H1 (cell line): ENCODE measurements at regions not wholly inside any gene's neighbourhood (a gene's known extent, or its start where the extent isn't known, plus 50 kb on each side); places are given as distances from the start of the nearest gene placed in this dataset.

Source experiments
- EP300 ChIP-seq, 2 experiments: IDR thresholded peaks; 1 replicate in 1 of 2; 2 replicates in 1 of 2; pipeline ENCODE4 v1.6.1; 2011 to 2012; ENCODE audit warnings: low read depth in 2 of 2, low read length in 2 of 2, mild to moderate bottlenecking in 2 of 2, borderline replicate concordance in 1 of 2, inconsistent platforms in 1 of 2, moderate library complexity in 1 of 2
- EZH2 ChIP-seq: fragments of 200-600 bp; sonication (generic); IDR thresholded peaks from 2 replicates; pipeline ENCODE4 v1.7.1; 2012; ENCODE audit warnings: low read depth, mild to moderate bottlenecking, moderate library complexity, low read length, inconsistent platforms; ENCODE audit not compliant: severe bottlenecking
- GABPA ChIP-seq: IDR thresholded peaks from 2 replicates; pipeline ENCODE4 v1.6.1; 2011; ENCODE audit warnings: mild to moderate bottlenecking, low read length, moderate library complexity, borderline replicate concordance; ENCODE audit not compliant: insufficient read depth
- HDAC6 ChIP-seq: IDR thresholded peaks from one replicate; pipeline ENCODE4 v1.7.1; 2012; ENCODE audit warnings: low read depth, mild to moderate bottlenecking, inconsistent platforms, low read length, moderate library complexity
- NANOG ChIP-seq: IDR thresholded peaks from 2 replicates; pipeline ENCODE4 v1.6.1; 2011; ENCODE audit warnings: low read length, low read depth, mild to moderate bottlenecking, inconsistent platforms; ENCODE audit not compliant: insufficient read depth, poor library complexity, severe bottlenecking
- NRF1 ChIP-seq: IDR thresholded peaks from 2 replicates; pipeline ENCODE4 v1.6.1; 2011; ENCODE audit warnings: mild to moderate bottlenecking, low read depth, low read length, improper control_type of control experiment
- POLR2A ChIP-seq, 2 experiments: IDR thresholded peaks; 1 replicate in 1 of 2; 2 replicates in 1 of 2; pipeline ENCODE4 v1.6.1; 2011; ENCODE audit warnings: low read depth in 2 of 2, low read length in 2 of 2, mild to moderate bottlenecking in 2 of 2; ENCODE audit errors: control extremely low read depth in 1 of 2
- POLR2AphosphoS5 ChIP-seq: IDR thresholded peaks from 2 replicates; pipeline ENCODE4 v1.6.1; 2011; ENCODE audit warnings: low read depth, low read length
- RAD21 ChIP-seq, 2 experiments: IDR thresholded peaks in 1 of 2; conservative IDR thresholded peaks in 1 of 2; 2 replicates each; pipeline ENCODE4 v1.6.1; 2011; ENCODE audit warnings: low read depth in 2 of 2, low read length in 2 of 2, improper control_type of control experiment in 1 of 2, inconsistent platforms in 1 of 2, mild to moderate bottlenecking in 1 of 2, moderate library complexity in 1 of 2
- SP1 ChIP-seq: IDR thresholded peaks from 2 replicates; pipeline ENCODE4 v1.6.1; 2011; ENCODE audit warnings: low read depth, low read length
- TAF1 ChIP-seq: IDR thresholded peaks from 2 replicates; pipeline ENCODE4 v1.6.1; 2011; ENCODE audit warnings: mild to moderate bottlenecking, low read depth, low read length
- YY1 ChIP-seq: IDR thresholded peaks from 2 replicates; pipeline ENCODE4 v1.6.1; 2011; ENCODE audit warnings: low read depth, mild to moderate bottlenecking, low read length
- TF ChIP-seq, protein P1 (sequence below), 3 experiments: IDR thresholded peaks; 1 replicate in 2 of 3; 2 replicates in 1 of 3; pipeline versions ENCODE4 v1.5.1 to v1.6.1; 2011; ENCODE audit warnings: low read length in 3 of 3, mild to moderate bottlenecking in 3 of 3, inconsistent platforms in 2 of 3, low read depth in 1 of 3, moderate library complexity in 1 of 3; ENCODE audit not compliant: insufficient read depth in 1 of 3; ENCODE audit errors: control extremely low read depth in 1 of 3
- TF ChIP-seq, protein P2 (sequence below): fragments of 300-600 bp; sonication (generic); IDR thresholded peaks from 2 replicates; pipeline ENCODE4 v1.7.1; 2012; ENCODE audit warnings: low read length, moderate library complexity, mild to moderate bottlenecking, inconsistent platforms; ENCODE audit not compliant: insufficient replicate concordance

DNA sequence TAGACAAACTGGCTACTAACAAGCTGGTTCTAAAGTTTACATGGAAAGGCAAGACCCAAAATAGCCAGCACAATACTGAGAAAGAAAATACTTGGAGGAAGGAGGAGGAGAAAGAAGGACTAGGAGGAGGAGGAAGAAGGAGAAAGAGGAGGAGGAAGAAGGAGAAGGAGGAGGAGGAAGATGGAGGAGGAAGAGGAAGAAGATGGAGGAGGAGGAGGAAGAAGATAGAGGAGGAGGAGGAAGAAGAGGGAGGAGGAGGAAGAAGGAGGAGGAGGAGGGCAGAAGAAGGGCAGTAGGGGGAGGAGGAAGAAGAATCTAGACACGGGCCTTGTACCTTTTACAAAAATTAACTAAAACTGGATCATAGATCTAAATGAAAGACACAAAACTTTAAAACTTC, 92.6 kb downstream of the METTL4 start:
- TF ChIP-seq, protein P1, sequence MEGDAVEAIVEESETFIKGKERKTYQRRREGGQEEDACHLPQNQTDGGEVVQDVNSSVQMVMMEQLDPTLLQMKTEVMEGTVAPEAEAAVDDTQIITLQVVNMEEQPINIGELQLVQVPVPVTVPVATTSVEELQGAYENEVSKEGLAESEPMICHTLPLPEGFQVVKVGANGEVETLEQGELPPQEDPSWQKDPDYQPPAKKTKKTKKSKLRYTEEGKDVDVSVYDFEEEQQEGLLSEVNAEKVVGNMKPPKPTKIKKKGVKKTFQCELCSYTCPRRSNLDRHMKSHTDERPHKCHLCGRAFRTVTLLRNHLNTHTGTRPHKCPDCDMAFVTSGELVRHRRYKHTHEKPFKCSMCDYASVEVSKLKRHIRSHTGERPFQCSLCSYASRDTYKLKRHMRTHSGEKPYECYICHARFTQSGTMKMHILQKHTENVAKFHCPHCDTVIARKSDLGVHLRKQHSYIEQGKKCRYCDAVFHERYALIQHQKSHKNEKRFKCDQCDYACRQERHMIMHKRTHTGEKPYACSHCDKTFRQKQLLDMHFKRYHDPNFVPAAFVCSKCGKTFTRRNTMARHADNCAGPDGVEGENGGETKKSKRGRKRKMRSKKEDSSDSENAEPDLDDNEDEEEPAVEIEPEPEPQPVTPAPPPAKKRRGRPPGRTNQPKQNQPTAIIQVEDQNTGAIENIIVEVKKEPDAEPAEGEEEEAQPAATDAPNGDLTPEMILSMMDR (IDR thresholded peaks at IDR 0.05; ENCODE audit: control extremely low read depth in 1 of 3, insufficient read depth in 1 of 3, low read depth in 1 of 3, low read length in 3 of 3) = no peak
- TF ChIP-seq RAD21 (IDR thresholded peaks at IDR 0.05 in 1 of 2, conservative IDR thresholded peaks at IDR 0.05 in 1 of 2; ENCODE audit: low read depth in 2 of 2, low read length in 2 of 2) (no peak), TAF1 (no peak), EP300 (IDR thresholded peaks at IDR 0.05; ENCODE audit: borderline replicate concordance in 1 of 2, low read depth in 2 of 2, low read length in 2 of 2) (no peak), POLR2A (IDR thresholded peaks at IDR 0.05; ENCODE audit: control extremely low read depth in 1 of 2, low read depth in 2 of 2, low read length in 2 of 2) (no peak), NANOG (no peak), EZH2 (no peak), YY1 (no peak), NRF1 (no peak), HDAC6 (no peak), SP1 (no peak), GABPA (no peak), POLR2AphosphoS5 (no peak)
- TF ChIP-seq, protein P2, sequence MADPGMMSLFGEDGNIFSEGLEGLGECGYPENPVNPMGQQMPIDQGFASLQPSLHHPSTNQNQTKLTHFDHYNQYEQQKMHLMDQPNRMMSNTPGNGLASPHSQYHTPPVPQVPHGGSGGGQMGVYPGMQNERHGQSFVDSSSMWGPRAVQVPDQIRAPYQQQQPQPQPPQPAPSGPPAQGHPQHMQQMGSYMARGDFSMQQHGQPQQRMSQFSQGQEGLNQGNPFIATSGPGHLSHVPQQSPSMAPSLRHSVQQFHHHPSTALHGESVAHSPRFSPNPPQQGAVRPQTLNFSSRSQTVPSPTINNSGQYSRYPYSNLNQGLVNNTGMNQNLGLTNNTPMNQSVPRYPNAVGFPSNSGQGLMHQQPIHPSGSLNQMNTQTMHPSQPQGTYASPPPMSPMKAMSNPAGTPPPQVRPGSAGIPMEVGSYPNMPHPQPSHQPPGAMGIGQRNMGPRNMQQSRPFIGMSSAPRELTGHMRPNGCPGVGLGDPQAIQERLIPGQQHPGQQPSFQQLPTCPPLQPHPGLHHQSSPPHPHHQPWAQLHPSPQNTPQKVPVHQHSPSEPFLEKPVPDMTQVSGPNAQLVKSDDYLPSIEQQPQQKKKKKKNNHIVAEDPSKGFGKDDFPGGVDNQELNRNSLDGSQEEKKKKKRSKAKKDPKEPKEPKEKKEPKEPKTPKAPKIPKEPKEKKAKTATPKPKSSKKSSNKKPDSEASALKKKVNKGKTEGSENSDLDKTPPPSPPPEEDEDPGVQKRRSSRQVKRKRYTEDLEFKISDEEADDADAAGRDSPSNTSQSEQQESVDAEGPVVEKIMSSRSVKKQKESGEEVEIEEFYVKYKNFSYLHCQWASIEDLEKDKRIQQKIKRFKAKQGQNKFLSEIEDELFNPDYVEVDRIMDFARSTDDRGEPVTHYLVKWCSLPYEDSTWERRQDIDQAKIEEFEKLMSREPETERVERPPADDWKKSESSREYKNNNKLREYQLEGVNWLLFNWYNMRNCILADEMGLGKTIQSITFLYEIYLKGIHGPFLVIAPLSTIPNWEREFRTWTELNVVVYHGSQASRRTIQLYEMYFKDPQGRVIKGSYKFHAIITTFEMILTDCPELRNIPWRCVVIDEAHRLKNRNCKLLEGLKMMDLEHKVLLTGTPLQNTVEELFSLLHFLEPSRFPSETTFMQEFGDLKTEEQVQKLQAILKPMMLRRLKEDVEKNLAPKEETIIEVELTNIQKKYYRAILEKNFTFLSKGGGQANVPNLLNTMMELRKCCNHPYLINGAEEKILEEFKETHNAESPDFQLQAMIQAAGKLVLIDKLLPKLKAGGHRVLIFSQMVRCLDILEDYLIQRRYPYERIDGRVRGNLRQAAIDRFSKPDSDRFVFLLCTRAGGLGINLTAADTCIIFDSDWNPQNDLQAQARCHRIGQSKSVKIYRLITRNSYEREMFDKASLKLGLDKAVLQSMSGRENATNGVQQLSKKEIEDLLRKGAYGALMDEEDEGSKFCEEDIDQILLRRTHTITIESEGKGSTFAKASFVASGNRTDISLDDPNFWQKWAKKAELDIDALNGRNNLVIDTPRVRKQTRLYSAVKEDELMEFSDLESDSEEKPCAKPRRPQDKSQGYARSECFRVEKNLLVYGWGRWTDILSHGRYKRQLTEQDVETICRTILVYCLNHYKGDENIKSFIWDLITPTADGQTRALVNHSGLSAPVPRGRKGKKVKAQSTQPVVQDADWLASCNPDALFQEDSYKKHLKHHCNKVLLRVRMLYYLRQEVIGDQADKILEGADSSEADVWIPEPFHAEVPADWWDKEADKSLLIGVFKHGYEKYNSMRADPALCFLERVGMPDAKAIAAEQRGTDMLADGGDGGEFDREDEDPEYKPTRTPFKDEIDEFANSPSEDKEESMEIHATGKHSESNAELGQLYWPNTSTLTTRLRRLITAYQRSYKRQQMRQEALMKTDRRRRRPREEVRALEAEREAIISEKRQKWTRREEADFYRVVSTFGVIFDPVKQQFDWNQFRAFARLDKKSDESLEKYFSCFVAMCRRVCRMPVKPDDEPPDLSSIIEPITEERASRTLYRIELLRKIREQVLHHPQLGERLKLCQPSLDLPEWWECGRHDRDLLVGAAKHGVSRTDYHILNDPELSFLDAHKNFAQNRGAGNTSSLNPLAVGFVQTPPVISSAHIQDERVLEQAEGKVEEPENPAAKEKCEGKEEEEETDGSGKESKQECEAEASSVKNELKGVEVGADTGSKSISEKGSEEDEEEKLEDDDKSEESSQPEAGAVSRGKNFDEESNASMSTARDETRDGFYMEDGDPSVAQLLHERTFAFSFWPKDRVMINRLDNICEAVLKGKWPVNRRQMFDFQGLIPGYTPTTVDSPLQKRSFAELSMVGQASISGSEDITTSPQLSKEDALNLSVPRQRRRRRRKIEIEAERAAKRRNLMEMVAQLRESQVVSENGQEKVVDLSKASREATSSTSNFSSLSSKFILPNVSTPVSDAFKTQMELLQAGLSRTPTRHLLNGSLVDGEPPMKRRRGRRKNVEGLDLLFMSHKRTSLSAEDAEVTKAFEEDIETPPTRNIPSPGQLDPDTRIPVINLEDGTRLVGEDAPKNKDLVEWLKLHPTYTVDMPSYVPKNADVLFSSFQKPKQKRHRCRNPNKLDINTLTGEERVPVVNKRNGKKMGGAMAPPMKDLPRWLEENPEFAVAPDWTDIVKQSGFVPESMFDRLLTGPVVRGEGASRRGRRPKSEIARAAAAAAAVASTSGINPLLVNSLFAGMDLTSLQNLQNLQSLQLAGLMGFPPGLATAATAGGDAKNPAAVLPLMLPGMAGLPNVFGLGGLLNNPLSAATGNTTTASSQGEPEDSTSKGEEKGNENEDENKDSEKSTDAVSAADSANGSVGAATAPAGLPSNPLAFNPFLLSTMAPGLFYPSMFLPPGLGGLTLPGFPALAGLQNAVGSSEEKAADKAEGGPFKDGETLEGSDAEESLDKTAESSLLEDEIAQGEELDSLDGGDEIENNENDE = no peak
